Transverse colon (tissue), 4 donors: ENCODE measurements at regions not wholly inside any gene's neighbourhood (a gene's known extent, or its start where the extent isn't known, plus 50 kb on each side); places are given as distances from the start of the nearest gene placed in this dataset.

Experiments used
- DNase-seq: peaks from one replicate; pipeline ENCODE4 v3.0.0-alpha.2; 2019
- H3K27ac ChIP-seq, 4 donors: fragments of 200-600 bp; sonication (generic); 2 replicates each; pipeline ENCODE4 v1.5.1; 2016 to 2018; ENCODE audit warnings: inconsistent platforms in 4 of 4
- H3K27me3 ChIP-seq: fragments of 200-600 bp; sonication (generic); 2 replicates; pipeline ENCODE4 v1.5.1; 2017; ENCODE audit warnings: inconsistent platforms
- H3K36me3 ChIP-seq, 4 donors: fragments of 200-600 bp; sonication (generic); 2 replicates each; pipeline ENCODE4 v1.5.1; 2017 to 2019; ENCODE audit warnings: inconsistent platforms in 4 of 4
- H3K4me1 ChIP-seq, 4 donors: fragments of 200-600 bp; sonication (generic); 2 replicates each; pipeline ENCODE4 v1.5.1; 2017 to 2020; ENCODE audit warnings: inconsistent platforms in 4 of 4
- H3K4me3 ChIP-seq, 4 donors: fragments of 200-600 bp; sonication (generic); 1 replicate in 1 of 4; 2 replicates in 3 of 4; pipeline versions ENCODE4 v1.5.1 to v1.6.1; 2017 to 2019; ENCODE audit warnings: inconsistent platforms in 4 of 4
- H3K9me3 ChIP-seq, 2 donors: fragments of 200-600 bp; sonication (generic); 2 replicates each; pipeline ENCODE4 v1.5.1; 2017 to 2019; ENCODE audit warnings: inconsistent platforms in 2 of 2
- EP300 ChIP-seq: sonication (generic); formaldehyde crosslinking; IDR thresholded peaks from one replicate; pipeline ENCODE4 v1.6.1; 2017; ENCODE audit warnings: antibody characterized with exemption, low read depth
- POLR2A ChIP-seq: fragments of 450-650 bp; IDR thresholded peaks from one replicate; pipeline ENCODE4 v1.6.1; 2016; ENCODE audit warnings: antibody characterized with exemption, mild to moderate bottlenecking, moderate library complexity
- POLR2AphosphoS5 ChIP-seq, 3 donors: sonication (generic); formaldehyde crosslinking; IDR thresholded peaks; one replicate each; pipeline ENCODE4 v1.6.1; 2016; ENCODE audit warnings: antibody characterized with exemption in 3 of 3
- WGBS, 2 donors: methylation state at CpG; one replicate each; pipeline ENCODE4 v1.1.5; 2018; ENCODE audit warnings: low coverage in 1 of 2; 5-methylcytosine and 5-hydroxymethylcytosine counted together
- in situ Hi-C, 4 donors: fragments of 200-750 bp; cut with MboI; loops; one replicate each; pipeline versions ENCODE4 v1.15.0 to v1.15.1; 2017; ENCODE audit warnings: low sequenced_read_pairs in 3 of 4, low pct_ligation_motif_present in 1 of 4, low pct_unique_long_range_greater_than_20kb in 1 of 4
- intact Hi-C: fragments of 100-400 bp; cut with DNase I; formaldehyde crosslinking; loops from one replicate; pipeline ENCODE4 v1.15.1; 2023; ENCODE audit warnings: low total_unique reads
- TF ChIP-seq, protein P1 (sequence below), 5 experiments: fragments of 200-600 bp in 3 of 5; fragments of 450-650 bp in 2 of 5; sonication (generic) in 3 of 5; IDR thresholded peaks; 1 replicate in 2 of 5; 2 replicates in 3 of 5; pipeline ENCODE4 v1.5.1; 2016 to 2017; ENCODE audit warnings: antibody characterized with exemption in 5 of 5, inconsistent platforms in 3 of 5, mild to moderate bottlenecking in 2 of 5, moderate library complexity in 1 of 5

DNA sequence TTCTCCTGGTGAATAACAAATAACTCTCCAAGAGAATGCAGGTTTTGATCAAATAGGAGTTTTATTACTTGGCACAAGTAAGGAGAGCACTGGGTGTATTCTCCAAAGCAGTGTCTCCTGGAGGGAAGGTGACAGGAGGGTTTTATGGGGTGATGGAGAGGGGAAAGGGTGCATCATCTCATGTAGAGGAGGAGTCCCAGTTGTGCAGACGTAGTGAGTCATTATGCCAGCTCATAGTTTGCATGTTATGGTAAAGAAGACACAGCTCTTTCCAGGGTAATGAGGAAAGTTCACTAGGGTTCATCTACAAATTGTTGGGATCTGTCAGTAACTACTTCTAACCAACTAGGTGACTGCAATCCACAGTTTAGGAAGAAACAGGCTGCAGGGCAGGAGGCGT is 347.9 kb upstream of the MEOX2 start:
- no peak for DNase-seq
- Histone ChIP-seq H3K36me3 (no peaks in the 10 kb centered on the region), H3K27ac (no peak overlapping the region), H3K4me3 (no peak overlapping the region), H3K4me1 (no peaks in the 10 kb centered on the region), H3K9me3 (no peaks in the 10 kb centered on the region), H3K27me3 (no peaks in the 10 kb centered on the region)
- no peak for TF ChIP-seq POLR2AphosphoS5 (IDR thresholded peaks at IDR 0.05)
- TF ChIP-seq EP300: no peak
- no peak for TF ChIP-seq POLR2A
- TF ChIP-seq, protein P1, sequence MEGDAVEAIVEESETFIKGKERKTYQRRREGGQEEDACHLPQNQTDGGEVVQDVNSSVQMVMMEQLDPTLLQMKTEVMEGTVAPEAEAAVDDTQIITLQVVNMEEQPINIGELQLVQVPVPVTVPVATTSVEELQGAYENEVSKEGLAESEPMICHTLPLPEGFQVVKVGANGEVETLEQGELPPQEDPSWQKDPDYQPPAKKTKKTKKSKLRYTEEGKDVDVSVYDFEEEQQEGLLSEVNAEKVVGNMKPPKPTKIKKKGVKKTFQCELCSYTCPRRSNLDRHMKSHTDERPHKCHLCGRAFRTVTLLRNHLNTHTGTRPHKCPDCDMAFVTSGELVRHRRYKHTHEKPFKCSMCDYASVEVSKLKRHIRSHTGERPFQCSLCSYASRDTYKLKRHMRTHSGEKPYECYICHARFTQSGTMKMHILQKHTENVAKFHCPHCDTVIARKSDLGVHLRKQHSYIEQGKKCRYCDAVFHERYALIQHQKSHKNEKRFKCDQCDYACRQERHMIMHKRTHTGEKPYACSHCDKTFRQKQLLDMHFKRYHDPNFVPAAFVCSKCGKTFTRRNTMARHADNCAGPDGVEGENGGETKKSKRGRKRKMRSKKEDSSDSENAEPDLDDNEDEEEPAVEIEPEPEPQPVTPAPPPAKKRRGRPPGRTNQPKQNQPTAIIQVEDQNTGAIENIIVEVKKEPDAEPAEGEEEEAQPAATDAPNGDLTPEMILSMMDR (IDR thresholded peaks at IDR 0.05): no peak
- 91 to 100% methylated on average over 1 to 2 of the region's 2 CpGs for WGBS, 2 donors
- intact Hi-C loops: loop anchor here (10.0 kb wide), 1 partner anchor 1030 kb away; no protein-coding TSS in a partner anchor
- in situ Hi-C loops: no loop called here

DNA sequence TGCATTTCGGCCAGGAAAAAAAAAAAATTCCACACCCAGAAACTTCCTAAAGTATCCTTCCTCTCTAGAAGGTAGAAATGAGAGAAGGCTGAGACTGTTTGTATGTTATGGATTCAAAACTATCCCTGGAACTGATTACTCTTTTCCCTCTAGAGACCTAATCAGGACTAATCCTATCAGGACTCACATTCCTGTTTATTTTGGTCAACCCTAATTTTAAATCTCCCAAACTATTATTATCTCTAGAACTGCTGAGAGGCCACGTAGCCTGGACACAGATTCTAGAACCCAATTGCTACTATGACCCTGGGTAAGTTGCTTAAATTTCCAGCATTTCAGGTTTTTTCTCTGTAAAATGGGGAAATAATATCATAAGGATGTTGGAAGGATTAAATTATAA is 346.8 kb upstream of the MEOX2 start:
- Histone ChIP-seq H3K9me3 (no peaks in the 10 kb centered on the region), H3K4me3 (no peak overlapping the region), H3K27ac (no peak overlapping the region), H3K4me1 (peaks cover 0 to under 1% (median 0%) of the 10 kb centered on the region in 4 donors), H3K27me3 (no peaks in the 10 kb centered on the region), H3K36me3 (no peaks in the 10 kb centered on the region)
- DNase-seq: no peak
- WGBS, 2 donors: 60 to 69% methylated on average over 1 to 2 of the region's 2 CpGs
- TF ChIP-seq, protein P1 (IDR thresholded peaks at IDR 0.05): no peak
- TF ChIP-seq POLR2A: no peak
- TF ChIP-seq EP300: no peak
- TF ChIP-seq POLR2AphosphoS5 (IDR thresholded peaks at IDR 0.05): no peak
- intact Hi-C loops: loop anchor here (10.0 kb wide), 1 partner anchor 1028 kb away; no protein-coding TSS in a partner anchor
- in situ Hi-C loops: no loop called here

DNA sequence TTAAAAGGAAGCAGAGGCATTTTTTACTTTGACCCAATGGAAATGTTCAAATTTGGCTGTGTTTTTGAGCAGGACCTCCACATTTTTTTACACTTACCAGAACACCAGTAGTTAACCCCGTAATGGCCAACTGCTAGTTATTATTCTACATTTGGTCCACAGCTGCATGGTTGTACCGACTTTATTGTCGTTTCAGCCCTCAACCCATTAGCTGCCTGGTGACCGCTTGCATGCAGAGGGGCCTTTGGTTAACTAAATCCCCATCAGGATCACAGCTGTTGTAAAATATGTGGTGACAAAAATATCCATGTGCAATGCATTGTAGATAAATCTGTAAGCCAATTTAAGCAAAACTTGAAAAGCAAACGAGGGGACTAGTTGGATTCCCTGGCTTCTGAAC is 342.2 kb upstream of the MEOX2 start:
- H3K27ac ChIP-seq: peak overlapping the region in 2 of 4 donors; percentile 7 to 50
- H3K9me3 ChIP-seq: no peaks in the 10 kb centered on the region
- DNase-seq: no peak
- no peaks in the 10 kb centered on the region for H3K27me3 ChIP-seq
- no peaks in the 10 kb centered on the region for H3K36me3 ChIP-seq
- in situ Hi-C loops: no loop called here
- intact Hi-C loops: no loop called here
- H3K4me1 ChIP-seq: peaks cover 0 to 8% (median 0%) of the 10 kb centered on the region in 4 donors
- TF ChIP-seq POLR2AphosphoS5 (IDR thresholded peaks at IDR 0.05): no peak
- H3K4me3 ChIP-seq: no peak overlapping the region
- WGBS, 2 donors: 77 to 86% methylated on average over 5 of the region's 5 CpGs

DNA sequence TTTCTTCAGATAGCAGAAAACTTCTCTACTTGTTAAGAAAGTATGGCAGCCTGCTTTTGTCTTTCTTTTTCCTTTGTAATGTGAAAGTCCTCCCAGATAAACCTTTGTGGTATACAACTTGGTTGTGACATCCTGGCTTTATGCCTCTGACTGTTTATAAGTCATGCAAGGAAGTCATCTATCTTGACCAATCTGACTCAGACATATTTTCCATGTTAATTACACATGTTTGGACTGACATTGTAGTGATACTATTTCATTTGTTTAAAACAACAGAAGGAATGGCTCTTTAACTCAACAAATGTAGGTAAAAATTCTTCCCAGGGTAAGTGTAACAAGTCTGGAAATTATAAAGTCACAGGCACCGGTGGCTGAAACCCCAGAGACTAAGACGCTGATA is 341.6 kb upstream of the MEOX2 start:
- peak overlapping the region in 3 of 4 donors; percentile 31 to 50 (median 44) for H3K27ac ChIP-seq
- WGBS, 2 donors: 76 to 81% methylated on average over 2 of the region's 2 CpGs
- H3K36me3 ChIP-seq: no peaks in the 10 kb centered on the region
- H3K4me1 ChIP-seq: peaks cover 0 to 9% (median 0%) of the 10 kb centered on the region in 4 donors
- H3K27me3 ChIP-seq: no peaks in the 10 kb centered on the region
- H3K9me3 ChIP-seq: no peaks in the 10 kb centered on the region
- no peak for TF ChIP-seq POLR2A
- peak in 1 of 3 donors; percentile 45 for TF ChIP-seq POLR2AphosphoS5 (IDR thresholded peaks at IDR 0.05)
- TF ChIP-seq, protein P1 (IDR thresholded peaks at IDR 0.05): no peak
- no peak overlapping the region for H3K4me3 ChIP-seq
- in situ Hi-C loops (no loop called here), intact Hi-C loops (no loop called here)
- DNase-seq: no peak

DNA sequence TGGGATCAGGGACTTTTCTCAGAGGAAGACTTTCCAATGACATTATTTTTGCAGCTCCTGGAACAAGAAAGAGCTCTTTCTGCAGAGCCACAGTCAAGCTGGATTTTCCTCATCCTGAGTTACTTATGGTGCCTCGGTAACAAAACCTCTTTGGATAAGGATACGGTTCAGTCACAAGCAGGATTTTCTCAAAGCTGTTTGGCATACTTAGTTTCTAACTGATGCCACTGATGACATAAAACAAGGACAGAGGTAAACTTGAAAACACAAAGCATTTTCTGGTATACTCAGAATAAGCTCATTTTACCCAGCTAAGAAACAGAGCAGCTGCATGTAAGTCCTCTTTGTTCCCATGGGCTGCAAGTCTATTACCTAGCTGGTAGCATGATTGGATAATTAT is 340.9 kb upstream of the MEOX2 start:
- TF ChIP-seq, protein P1 (IDR thresholded peaks at IDR 0.05): no peak
- TF ChIP-seq POLR2A: no peak
- no peak for TF ChIP-seq POLR2AphosphoS5 (IDR thresholded peaks at IDR 0.05)
- TF ChIP-seq EP300: no peak
- no peak for DNase-seq
- in situ Hi-C loops: no loop called here
- H3K27me3 ChIP-seq: no peaks in the 10 kb centered on the region
- H3K27ac ChIP-seq: peak overlapping the region in 3 of 4 donors; percentile 31 to 50 (median 44)
- H3K4me3 ChIP-seq: no peak overlapping the region
- H3K9me3 ChIP-seq: no peaks in the 10 kb centered on the region
- H3K36me3 ChIP-seq: no peaks in the 10 kb centered on the region
- peaks cover 0 to 11% (median 0%) of the 10 kb centered on the region in 4 donors for H3K4me1 ChIP-seq
- 72 to 93% methylated on average over 2 of the region's 2 CpGs for WGBS, 2 donors
- intact Hi-C loops: no loop called here
